HG03571 (cell line): ENCODE measurements at regions not wholly inside any gene's neighbourhood (a gene's known extent, or its start where the extent isn't known, plus 50 kb on each side); places are given as distances from the start of the nearest gene placed in this dataset.

Experiments
- ATAC-seq: cut with Tn5 transposase; IDR thresholded peaks from one replicate; pipeline ENCODE4 v1.9.1; 2021; ENCODE audit not compliant: unreplicated experiment

GRCh38 chr11:119523539-119524157 is 100.7 kb upstream of the THY1 start:
- ATAC-seq: no peak

- no peak for ATAC-seq
Observed at GRCh38 chr11:119522609-119523008, 99.6 kb upstream of the THY1 start.

- no peak for ATAC-seq
Observed at GRCh38 chr11:119521551-119521950, 98.6 kb upstream of the THY1 start.

DNA sequence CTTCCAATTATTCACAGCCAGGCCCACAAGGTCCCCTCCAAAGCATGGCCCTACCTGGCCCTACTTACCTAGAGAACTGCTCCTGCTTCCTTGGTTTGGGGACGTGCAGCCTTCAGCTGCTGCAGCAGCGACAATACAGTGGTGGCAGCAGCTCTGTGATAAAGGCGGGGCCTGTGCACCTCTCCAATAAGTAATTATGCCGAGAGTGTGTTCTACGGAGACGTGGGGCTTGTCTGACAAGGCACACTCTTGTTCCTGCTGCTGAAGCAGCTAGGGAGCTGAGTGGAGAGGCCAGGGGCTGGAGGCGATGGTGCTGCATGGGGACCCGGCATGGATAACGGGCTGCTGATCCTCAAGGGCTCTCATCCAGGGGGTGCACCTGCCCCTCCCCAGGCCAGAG is 98.0 kb upstream of the THY1 start:
- no peak for ATAC-seq

DNA sequence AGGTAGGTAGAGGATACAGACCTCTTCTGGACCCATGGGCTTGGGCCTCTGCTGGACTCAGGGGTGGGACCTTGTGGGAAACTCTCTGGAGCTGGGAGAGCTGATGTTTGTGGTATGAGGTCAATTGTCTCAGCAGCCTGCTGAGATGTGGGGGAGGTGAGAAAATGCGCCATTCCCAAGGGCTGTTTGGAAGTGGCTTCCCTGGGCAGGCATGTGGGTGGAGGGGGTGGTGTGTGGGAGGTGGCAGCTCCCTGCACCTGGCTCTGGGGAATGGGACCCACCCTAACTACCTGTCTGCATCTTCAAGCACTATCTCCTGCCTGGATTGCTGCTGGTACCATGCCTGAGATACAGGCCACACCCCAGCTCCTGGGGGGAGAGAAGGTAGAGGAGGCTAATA is 97.4 kb upstream of the THY1 start:
- no peak for ATAC-seq

GRCh38 chr11:119519796-119520195 is 96.8 kb upstream of the THY1 start:
- no peak for ATAC-seq

DNA sequence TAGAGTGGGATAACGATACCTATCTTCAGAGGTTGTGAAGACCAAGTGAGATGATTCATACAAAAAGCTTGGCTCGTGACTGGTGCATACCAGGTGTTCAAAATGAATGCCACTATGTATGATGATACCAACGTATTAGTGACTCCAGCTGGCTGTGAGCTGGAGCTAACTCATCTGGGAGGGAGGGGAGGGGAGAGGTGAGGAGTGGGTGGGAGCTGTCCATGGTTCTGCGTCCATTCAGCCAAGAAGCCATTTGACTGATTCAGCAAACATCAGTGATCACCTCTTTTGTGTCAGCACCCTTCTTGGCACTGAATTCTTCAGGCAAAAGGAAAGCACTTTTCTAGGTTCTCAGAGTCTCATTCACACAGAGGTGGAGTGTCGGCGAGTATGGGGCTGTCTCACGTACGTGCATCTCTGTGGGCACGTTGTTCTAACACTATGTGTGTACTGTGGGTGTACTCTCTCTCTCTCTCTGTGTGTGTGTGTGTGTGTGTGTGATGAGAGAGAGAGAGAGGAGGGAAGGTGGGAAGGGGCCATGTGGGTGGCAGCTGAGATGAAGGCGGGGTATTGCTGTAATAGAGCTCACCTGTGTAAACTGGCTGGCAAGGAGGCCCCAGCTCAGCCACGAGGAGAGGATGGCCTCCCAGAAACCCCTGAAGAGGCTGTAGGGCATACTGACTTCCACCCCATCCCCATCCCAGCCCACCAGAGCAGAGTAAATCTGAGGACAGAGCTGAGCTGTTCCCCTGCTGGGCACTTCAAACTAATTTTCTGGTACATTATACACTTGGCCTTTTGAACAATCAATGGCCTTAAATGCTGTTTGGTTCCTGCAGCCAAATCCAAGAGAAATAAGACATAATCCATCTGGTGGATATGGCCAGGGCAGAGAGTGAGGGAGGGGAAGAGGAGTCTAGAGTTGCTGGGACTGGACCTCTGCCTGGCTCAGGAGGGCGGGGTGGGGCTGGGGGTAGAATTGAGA is 96.1 kb upstream of the THY1 start:
- no peak for ATAC-seq

DNA sequence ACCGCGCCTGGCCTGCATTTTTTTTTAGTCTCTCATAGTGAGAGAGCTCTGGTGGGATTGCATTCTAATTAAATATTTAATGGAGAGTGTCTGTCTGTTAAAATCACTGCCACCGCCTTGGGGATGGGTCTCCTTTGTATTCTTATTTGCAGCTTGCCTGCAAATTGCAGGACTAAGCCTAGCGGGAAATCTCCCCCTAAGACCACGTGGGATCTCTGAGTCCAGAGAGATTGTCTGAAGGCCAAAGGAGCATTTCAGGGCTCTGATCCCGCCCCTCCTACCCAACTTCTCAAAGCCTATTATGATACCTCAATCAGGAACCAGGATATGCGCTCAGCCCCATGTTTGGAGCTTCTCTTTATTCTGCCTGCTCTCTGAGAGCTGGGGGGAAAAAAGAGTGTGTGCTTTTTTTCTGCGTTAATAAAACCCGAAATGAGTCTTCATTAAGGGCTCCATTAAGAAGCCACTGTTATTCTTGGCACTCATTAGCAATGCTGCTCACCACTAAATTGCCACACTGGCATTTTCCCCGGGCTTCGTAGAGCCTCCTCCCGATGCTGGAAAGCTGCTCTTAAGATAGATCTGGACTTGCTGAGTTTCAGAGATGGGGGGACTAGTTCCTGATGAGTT is 92.9 kb upstream of the THY1 start:
- ATAC-seq: no peak

DNA sequence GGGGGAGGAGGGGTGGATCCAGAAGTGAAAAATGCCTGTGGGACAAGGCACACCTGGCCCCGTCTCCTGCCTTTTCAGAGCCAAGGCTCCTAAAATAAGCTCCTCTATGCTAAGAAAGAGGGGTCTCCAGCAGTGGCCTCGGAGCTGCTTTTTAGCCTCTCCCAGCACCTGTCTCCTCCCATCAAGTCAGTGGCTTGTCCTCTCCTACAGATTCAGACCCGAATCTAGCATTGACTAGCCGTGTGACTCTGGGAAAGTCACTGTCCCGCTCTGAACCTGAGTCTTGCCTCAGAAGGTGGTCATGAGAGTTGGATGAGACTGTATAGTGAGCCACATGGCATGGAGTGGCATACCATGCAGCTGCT is 90.8 kb upstream of the THY1 start:
- ATAC-seq: no peak

- no peak for ATAC-seq
Observed at GRCh38 chr11:119513131-119513805, 90.3 kb upstream of the THY1 start.

DNA sequence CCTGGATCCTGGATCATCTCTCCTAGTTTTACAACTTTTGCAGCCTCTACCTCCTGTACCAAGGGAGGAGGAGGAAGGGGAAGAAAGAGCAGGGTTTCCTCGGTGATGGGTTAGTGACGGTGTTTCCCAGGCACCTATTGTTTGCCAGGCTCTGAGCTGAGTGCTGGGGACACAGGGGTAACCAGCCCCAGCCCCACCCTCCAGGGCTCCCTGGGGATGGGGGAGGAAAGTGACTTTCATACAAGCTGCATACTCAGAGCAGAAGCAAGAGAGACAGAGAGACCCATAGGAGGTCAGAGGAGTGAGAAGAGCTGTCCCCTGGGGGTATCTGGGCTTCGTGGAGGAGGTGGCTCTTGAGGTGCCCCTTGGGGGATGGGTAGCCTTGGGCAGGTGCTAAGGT is 89.4 kb upstream of the THY1 start:
- ATAC-seq: no peak

- ATAC-seq: no peak
Observed at GRCh38 chr11:119511614-119512306, 88.8 kb upstream of the THY1 start.

DNA sequence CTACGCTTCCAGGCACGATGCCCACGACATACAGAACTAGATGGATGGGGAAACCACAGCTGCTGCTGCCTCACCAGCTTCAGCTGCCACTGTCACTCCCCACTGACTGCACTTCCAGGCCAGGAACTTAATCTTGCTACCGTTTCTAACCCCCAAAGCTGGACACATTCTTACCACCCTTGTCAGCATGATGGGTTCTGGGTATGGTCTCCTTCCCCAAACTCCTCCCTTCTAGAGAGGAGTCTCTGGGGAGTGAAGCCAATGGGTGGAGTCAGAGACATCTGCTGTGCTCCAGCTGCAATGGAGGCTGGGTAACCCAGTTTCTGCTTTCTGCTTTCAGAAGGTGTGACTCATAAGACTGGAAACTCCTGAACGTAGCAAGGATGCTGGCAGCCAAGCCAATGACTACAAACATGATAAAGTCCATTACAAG is 87.0 kb upstream of the THY1 start:
- ATAC-seq: peak; percentile 82

GRCh38 chr11:119509282-119509841 is 86.4 kb upstream of the THY1 start:
- ATAC-seq: no peak

DNA sequence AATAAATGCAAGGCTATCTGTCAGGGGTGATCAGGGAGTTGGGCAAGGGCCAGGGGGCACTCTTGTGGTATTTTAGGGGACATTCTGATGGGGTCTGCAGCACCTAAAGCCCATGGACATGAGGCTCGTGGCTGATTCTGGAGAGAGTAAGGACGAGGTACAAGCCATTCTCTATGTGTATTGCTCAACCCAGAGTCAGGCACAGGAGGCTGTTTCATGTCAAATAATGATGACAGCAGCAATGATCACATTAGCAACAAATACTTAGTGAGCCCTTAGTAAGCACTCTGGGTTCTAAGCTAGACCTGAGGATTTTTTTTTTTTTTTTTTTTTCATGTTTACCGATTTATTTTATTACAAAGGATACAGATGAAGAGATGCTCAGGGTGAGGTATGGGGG is 83.5 kb upstream of the THY1 start:
- ATAC-seq: no peak

- ATAC-seq: no peak
Observed at GRCh38 chr11:119505861-119506260, 82.9 kb upstream of the THY1 start.

- ATAC-seq: no peak
Observed at GRCh38 chr11:119505071-119505470, 82.1 kb upstream of the THY1 start.

DNA sequence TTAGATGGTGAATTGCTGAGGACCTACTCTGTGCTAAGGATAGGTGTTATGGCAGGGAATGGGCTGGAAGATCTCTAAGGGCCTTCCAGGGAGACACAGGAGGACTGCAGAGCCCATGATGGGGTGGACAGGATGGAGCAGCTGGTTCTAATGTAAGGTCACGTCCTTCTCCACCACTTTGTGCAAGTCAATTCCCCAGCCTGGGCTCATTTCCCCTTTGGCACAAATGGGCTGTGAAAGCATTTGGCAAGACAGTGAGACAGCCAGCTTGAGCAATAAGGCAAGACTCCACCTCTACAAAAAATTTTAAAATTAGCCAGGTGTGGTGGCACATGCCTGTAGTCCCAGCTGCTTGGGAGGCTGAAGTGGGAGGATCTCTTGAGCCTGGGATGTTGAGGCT is 81.4 kb upstream of the THY1 start:
- ATAC-seq: no peak

DNA sequence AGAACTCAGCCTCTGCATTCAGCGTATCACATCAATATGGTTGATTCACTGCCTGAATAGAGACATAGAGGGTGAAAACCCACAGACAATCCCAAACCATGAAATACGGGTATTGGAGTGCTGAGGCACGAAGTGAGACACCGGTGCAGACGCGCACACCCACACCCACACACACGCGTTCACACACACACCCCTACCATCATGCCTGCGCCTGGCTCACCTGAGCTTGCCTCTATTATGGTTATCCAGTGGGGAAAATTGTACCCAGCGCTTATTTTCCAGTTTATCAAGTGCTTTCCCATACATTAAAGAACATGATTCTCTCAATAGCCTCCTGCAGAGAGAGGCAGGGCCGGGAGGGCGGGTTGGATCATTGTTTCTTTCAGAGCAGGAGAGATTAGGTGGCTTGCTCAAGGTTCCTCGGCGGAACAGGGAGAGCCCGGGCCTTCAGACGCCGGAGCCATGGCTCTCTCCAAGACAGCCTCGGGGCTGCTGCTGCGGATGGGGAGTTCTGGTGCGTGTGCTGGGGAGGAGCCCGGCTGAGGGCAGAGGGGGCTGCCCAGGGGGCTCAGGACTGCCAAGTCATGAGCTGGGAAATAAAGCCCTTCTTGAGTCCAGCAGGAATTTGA is 78.9 kb upstream of the THY1 start:
- ATAC-seq: no peak

GRCh38 chr11:119497717-119498116 is 74.7 kb upstream of the THY1 start:
- no peak for ATAC-seq
